ENCODE measurements at regions not wholly inside any gene's neighbourhood (a gene's known extent, or its start where the extent isn't known, plus 50 kb on each side); places are given as distances from the start of the nearest gene placed in this dataset.
"Not testable (repeated sequence)": the region's sequence is repeated elsewhere in the genome, so short reads cannot be mapped to it uniquely, and the experiment has no call there.

GRCh38 chr15:98089352-98089751 is 128.8 kb downstream of the ARRDC4 start:
- not testable (repeated sequence) for DNase-seq

GRCh38 chr15:98097986-98098385 is 137.5 kb downstream of the ARRDC4 start:
- DNase-seq = not testable (repeated sequence)

- DNase-seq = not testable (repeated sequence)
These were observed 140.1 kb downstream of the ARRDC4 start for GRCh38 chr15:98100606-98101005.

- no peak for DNase-seq
These were observed 143.1 kb downstream of the ARRDC4 start for GRCh38 chr15:98103570-98103969.

- not testable (repeated sequence) for DNase-seq
These were observed 144.1 kb downstream of the ARRDC4 start for GRCh38 chr15:98104386-98105151.

- not testable (repeated sequence) for DNase-seq
These were observed 146.2 kb downstream of the ARRDC4 start for GRCh38 chr15:98106615-98107194.

GRCh38 chr15:98111806-98112205 is 151.3 kb downstream of the ARRDC4 start:
- DNase-seq = no peak

- no peak for DNase-seq
These were observed 152.8 kb downstream of the ARRDC4 start for GRCh38 chr15:98113327-98113726.

- no peak for DNase-seq
These were observed 160.1 kb downstream of the ARRDC4 start for GRCh38 chr15:98120561-98120960.

- no peak for DNase-seq
These were observed 161.0 kb downstream of the ARRDC4 start for GRCh38 chr15:98121536-98121935.

GRCh38 chr15:98121957-98122356 is 161.5 kb downstream of the ARRDC4 start:
- DNase-seq = no peak

- no peak for DNase-seq
These were observed 162.8 kb downstream of the ARRDC4 start for GRCh38 chr15:98123297-98123696.

- DNase-seq = no peak
These were observed 163.3 kb downstream of the ARRDC4 start for GRCh38 chr15:98123834-98124233.

GRCh38 chr15:98124581-98124980 is 164.1 kb downstream of the ARRDC4 start:
- DNase-seq = no peak

GRCh38 chr15:98126326-98127085 is 166.0 kb downstream of the ARRDC4 start:
- DNase-seq = no peak

- no peak for DNase-seq
These were observed 167.1 kb downstream of the ARRDC4 start for GRCh38 chr15:98127586-98127985.

- no peak for DNase-seq
These were observed 171.4 kb downstream of the ARRDC4 start for GRCh38 chr15:98131924-98132323.

GRCh38 chr15:98134905-98135304 is 174.4 kb downstream of the ARRDC4 start:
- DNase-seq = no peak

- DNase-seq = no peak
These were observed 178.4 kb downstream of the ARRDC4 start for GRCh38 chr15:98138910-98139309.

- DNase-seq = no peak
These were observed 178.8 kb downstream of the ARRDC4 start for GRCh38 chr15:98139337-98139736.

GRCh38 chr15:98142572-98142971 is 182.1 kb downstream of the ARRDC4 start:
- no peak for DNase-seq

- DNase-seq = no peak
These were observed 182.6 kb downstream of the ARRDC4 start for GRCh38 chr15:98143116-98143515.

GRCh38 chr15:98144388-98144787 is 183.9 kb downstream of the ARRDC4 start:
- DNase-seq = no peak

Data from NCI-H2107 (cell line).